Vagina (tissue), 2 donors: ENCODE measurements at regions not wholly inside any gene's neighbourhood (a gene's known extent, or its start where the extent isn't known, plus 50 kb on each side); places are given as distances from the start of the nearest gene placed in this dataset.

Experiments used
- POLR2A ChIP-seq, 2 donors: fragments of 450-650 bp; IDR thresholded peaks; one replicate each; pipeline ENCODE4 v1.6.1; 2017; ENCODE audit warnings: antibody characterized with exemption in 2 of 2, mild to moderate bottlenecking in 2 of 2, moderate library complexity in 2 of 2
- POLR2AphosphoS5 ChIP-seq, 2 donors: sonication (generic); formaldehyde crosslinking; IDR thresholded peaks; one replicate each; pipeline ENCODE4 v1.9.0; 2017; ENCODE audit warnings: antibody characterized with exemption in 2 of 2, mild to moderate bottlenecking in 2 of 2, low read depth in 1 of 2; ENCODE audit not compliant: insufficient read depth in 1 of 2
- TF ChIP-seq, protein P1 (sequence below), 3 experiments: fragments of 450-650 bp in 2 of 3; fragments of 200-600 bp in 1 of 3; sonication (generic) in 1 of 3; IDR thresholded peaks; one replicate each; pipeline ENCODE4 v1.5.1; 2017 to 2019; ENCODE audit warnings: antibody characterized with exemption in 3 of 3, mild to moderate bottlenecking in 2 of 3, moderate library complexity in 2 of 3

DNA sequence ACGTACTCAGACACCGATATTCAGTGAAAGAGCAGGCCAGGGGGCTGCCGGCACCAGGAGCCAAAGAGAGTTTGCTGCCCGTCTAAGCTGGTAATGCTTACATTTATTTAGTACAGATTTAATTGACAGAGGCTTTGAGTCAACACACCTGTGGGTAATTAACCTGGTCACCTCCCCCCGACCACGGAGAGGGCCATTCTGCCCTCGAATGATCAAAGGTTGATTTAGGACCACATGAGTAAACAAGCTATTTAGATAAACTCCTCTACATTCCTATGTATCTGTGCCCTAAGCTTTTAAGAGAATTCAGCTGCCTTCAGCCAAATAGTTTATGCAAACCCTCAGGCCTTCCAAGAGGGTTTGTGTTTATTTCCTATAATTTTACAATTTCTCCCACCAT is 164.8 kb downstream of the IPMK start:
- TF ChIP-seq, protein P1, sequence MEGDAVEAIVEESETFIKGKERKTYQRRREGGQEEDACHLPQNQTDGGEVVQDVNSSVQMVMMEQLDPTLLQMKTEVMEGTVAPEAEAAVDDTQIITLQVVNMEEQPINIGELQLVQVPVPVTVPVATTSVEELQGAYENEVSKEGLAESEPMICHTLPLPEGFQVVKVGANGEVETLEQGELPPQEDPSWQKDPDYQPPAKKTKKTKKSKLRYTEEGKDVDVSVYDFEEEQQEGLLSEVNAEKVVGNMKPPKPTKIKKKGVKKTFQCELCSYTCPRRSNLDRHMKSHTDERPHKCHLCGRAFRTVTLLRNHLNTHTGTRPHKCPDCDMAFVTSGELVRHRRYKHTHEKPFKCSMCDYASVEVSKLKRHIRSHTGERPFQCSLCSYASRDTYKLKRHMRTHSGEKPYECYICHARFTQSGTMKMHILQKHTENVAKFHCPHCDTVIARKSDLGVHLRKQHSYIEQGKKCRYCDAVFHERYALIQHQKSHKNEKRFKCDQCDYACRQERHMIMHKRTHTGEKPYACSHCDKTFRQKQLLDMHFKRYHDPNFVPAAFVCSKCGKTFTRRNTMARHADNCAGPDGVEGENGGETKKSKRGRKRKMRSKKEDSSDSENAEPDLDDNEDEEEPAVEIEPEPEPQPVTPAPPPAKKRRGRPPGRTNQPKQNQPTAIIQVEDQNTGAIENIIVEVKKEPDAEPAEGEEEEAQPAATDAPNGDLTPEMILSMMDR (IDR thresholded peaks at IDR 0.05) = no peak
- no peak for TF ChIP-seq POLR2A (IDR thresholded peaks at IDR 0.05)
- TF ChIP-seq POLR2AphosphoS5 (IDR thresholded peaks at IDR 0.05; ENCODE audit: insufficient read depth in 1 of 2, low read depth in 1 of 2) = no peak
